ENCODE measurements at regions not wholly inside any gene's neighbourhood (a gene's known extent, or its start where the extent isn't known, plus 50 kb on each side); places are given as distances from the start of the nearest gene placed in this dataset.
A peak's percentile ranks its signal among the peaks of the same experiment; 100 is the strongest.

DNA sequence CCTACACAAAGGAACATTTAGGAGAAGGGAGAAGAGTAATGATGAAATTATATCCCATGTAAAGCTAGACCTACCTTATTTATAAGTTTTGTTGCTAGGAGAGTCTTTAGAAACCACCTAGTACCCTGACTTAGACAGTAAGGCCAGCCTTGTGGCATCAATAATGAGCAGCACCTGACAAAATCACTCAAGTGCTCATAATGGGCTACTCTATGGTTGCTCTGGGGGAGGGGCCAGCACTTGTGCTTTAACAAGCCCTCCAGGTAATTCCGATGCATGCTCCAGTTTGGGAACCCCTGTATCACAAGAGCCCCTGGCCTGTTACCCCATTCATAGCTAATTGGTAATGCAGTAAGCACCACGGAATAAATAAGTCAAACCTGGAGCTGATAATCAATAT is 102.9 kb upstream of the ALK start:
- H2AFZ ChIP-seq = no peak overlapping the region
- H3K27ac ChIP-seq = no peak overlapping the region
- DNase-seq = no peak
- peaks cover 4% of the 10 kb centered on the region for H3K4me1 ChIP-seq (ENCODE audit: insufficient read depth)
- no peaks in the 10 kb centered on the region for H3K9me3 ChIP-seq (ENCODE audit: low read depth)
- WGBS, 2 experiments (ENCODE audit: low coverage in 1 of 2, low lambda C conversion rate in 2 of 2, missing lambda C conversion rate in 2 of 2) = 66 to 76% methylated on average over 2 of the region's 2 CpGs
- H3K36me3 ChIP-seq (ENCODE audit: low read depth) = no peaks in the 10 kb centered on the region
- 0 out of 2 replicates have a peak, but pooled peaks cover 3% of the 10 kb centered on the region for H3K27me3 ChIP-seq (replicated peaks; ENCODE audit: insufficient read depth)
- H3K4me2 ChIP-seq (ENCODE audit: unreplicated experiment) = no peak overlapping the region
- no peaks in the 10 kb centered on the region for H4K20me1 ChIP-seq (ENCODE audit: insufficient read depth)
- H3K79me2 ChIP-seq (ENCODE audit: insufficient read depth) = no peaks in the 10 kb centered on the region
- 0 out of 2 replicates have a peak, but pooled peaks cover 3% of the 10 kb centered on the region for H3F3A ChIP-seq (ENCODE audit: insufficient read depth)
- H3K9me2 ChIP-seq (ENCODE audit: insufficient read depth) = no peaks in the 10 kb centered on the region
- TF ChIP-seq EZH2phosphoT487 (IDR thresholded peaks at IDR 0.05; ENCODE audit: insufficient read depth, low read depth) (no peak), EZH2 (IDR thresholded peaks at IDR 0.05; ENCODE audit: insufficient read depth, poor library complexity, severe bottlenecking) (no peak)
- no peak overlapping the region for H3K9ac ChIP-seq
- in situ Hi-C loops (cut with MboI) = no loop called here
- H3K4me3 ChIP-seq = no peak overlapping the region

DNA sequence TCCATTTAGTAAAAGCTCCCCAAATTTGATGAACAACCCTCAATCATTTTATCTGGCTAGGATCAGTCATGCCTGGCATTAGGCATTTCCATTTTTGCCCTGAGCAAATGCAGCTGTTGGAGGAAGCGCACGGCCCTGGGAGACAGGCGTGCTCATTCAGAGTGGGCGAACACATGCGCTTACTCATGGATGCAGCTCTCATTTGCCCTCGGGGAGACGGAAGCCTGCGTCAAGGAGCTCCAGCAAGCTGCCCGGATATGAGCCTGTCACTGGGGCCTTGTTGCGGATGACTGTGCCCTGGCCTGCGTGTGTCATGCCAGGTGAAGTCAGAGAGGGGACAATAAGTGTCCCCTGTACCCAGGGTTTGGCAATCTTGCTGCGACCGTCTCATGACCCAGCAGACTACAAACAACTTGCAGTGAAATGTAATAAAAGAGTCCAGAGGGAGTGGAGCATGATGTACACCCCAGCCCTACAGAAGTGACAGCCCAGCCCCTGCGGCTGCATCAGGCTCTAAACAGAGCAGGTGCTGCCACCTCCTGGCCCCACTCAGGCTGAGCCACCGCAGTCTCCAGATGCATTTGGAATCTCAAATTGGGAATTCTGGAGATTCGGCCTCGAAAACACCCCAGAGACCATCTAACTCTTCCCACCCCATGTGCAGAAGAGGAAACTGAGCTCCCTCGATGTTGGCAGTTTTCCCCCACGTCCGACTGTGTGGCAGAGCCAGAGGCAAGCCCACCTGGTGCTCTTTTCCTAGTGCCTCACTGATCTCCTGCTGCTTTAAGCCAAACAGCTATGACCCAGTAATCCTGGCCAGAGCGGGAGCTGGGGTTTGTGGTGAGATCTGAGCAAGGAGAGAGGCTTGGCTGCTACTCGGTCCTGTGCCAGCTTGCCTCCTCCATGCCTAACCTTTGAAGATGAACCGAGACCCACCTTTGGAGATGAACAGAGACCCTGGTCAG is 105.0 kb upstream of the ALK start:
- H3K27ac ChIP-seq = peak overlapping the region; percentile 35; the same call in 1 of the 2 replicates
- H3K36me3 ChIP-seq (ENCODE audit: low read depth) = no peaks in the 10 kb centered on the region
- peak overlapping the region; percentile 40 for H3K4me2 ChIP-seq (ENCODE audit: unreplicated experiment)
- DNase-seq = peak; percentile 97
- no peaks in the 10 kb centered on the region for H3K79me2 ChIP-seq (ENCODE audit: insufficient read depth)
- in situ Hi-C loops (cut with MboI) = no loop called here
- H2AFZ ChIP-seq = peak overlapping the region; percentile 46; the same call in 1 of the 2 replicates
- H3F3A ChIP-seq (ENCODE audit: insufficient read depth) = 0 out of 2 replicates have a peak, but pooled peaks cover 3% of the 10 kb centered on the region
- no peaks in the 10 kb centered on the region for H3K9me3 ChIP-seq (ENCODE audit: low read depth)
- no peak for TF ChIP-seq EZH2phosphoT487 (IDR thresholded peaks at IDR 0.05; ENCODE audit: insufficient read depth, low read depth)
- no peak for TF ChIP-seq EZH2 (IDR thresholded peaks at IDR 0.05; ENCODE audit: insufficient read depth, poor library complexity, severe bottlenecking)
- no peaks in the 10 kb centered on the region for H4K20me1 ChIP-seq (ENCODE audit: insufficient read depth)
- H3K4me3 ChIP-seq = no peak overlapping the region
- H3K27me3 ChIP-seq (replicated peaks; ENCODE audit: insufficient read depth) = no peaks in the 10 kb centered on the region
- peaks cover 11% of the 10 kb centered on the region for H3K4me1 ChIP-seq (ENCODE audit: insufficient read depth)
- no peak overlapping the region for H3K9ac ChIP-seq
- H3K9me2 ChIP-seq (ENCODE audit: insufficient read depth) = no peaks in the 10 kb centered on the region
- 11% methylated on average over 22 to 23 of the region's 23 CpGs for WGBS, 2 experiments (ENCODE audit: low coverage in 1 of 2, low lambda C conversion rate in 2 of 2, missing lambda C conversion rate in 2 of 2)

DNA sequence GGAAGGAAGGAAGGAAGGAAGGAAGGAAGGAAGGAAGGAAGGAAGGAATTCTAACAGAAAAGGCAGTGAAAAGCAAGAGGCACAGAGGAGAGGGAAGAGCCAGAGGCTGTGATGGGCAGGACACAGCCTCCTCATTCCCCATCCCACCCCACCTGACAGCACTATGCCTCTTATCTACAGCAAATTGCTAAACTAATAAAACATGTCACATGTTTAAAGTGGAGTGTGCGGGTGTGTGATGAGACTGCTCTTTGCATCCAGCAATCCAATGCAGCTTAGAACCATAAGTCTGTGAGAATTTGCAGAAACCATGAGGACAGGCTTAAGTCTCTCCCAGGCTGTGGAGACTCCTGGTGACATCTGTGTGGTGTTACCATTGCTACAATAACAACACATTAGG is 108.4 kb upstream of the ALK start:
- no peaks in the 10 kb centered on the region for H4K20me1 ChIP-seq (ENCODE audit: insufficient read depth)
- H3K9me2 ChIP-seq (ENCODE audit: insufficient read depth) = no peaks in the 10 kb centered on the region
- H3K9ac ChIP-seq = no peak overlapping the region
- H2AFZ ChIP-seq = no peak overlapping the region
- TF ChIP-seq EZH2phosphoT487 (IDR thresholded peaks at IDR 0.05; ENCODE audit: insufficient read depth, low read depth) (no peak), EZH2 (IDR thresholded peaks at IDR 0.05; ENCODE audit: insufficient read depth, poor library complexity, severe bottlenecking) (no peak)
- no peak overlapping the region for H3K27ac ChIP-seq
- no peaks in the 10 kb centered on the region for H3K9me3 ChIP-seq (ENCODE audit: low read depth)
- no peak for DNase-seq
- in situ Hi-C loops (cut with MboI) = no loop called here
- WGBS, 2 experiments (ENCODE audit: low coverage in 1 of 2, low lambda C conversion rate in 2 of 2, missing lambda C conversion rate in 2 of 2) = 80 to 95% methylated on average over 1 of the region's 1 CpG
- no peaks in the 10 kb centered on the region for H3K27me3 ChIP-seq (replicated peaks; ENCODE audit: insufficient read depth)
- peaks cover 13% of the 10 kb centered on the region for H3K4me1 ChIP-seq (ENCODE audit: insufficient read depth)
- H3K4me2 ChIP-seq (ENCODE audit: unreplicated experiment) = no peak overlapping the region
- 0 out of 2 replicates have a peak, but pooled peaks cover 3% of the 10 kb centered on the region for H3F3A ChIP-seq (ENCODE audit: insufficient read depth)
- H3K36me3 ChIP-seq (ENCODE audit: low read depth) = no peaks in the 10 kb centered on the region
- no peak overlapping the region for H3K4me3 ChIP-seq
- H3K79me2 ChIP-seq (ENCODE audit: insufficient read depth) = no peaks in the 10 kb centered on the region

DNA sequence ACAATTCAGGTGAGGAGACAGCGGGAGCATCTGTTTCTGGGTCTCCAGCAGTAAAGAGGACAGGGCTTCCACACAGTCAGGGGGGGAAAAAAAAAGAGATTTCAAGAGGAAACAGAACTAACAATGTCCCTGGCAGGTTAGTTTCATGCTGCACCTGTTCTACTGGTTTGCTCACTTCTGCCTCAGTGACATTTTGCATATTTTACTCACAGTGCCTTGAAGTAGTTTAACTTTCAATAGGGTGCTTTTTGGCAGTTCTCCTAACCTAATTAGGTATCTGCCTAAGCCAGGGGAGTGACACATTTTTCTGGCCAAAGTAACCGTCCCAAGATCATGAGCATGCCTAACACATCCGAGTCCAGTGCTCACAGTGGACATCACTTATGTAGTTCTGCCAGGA is 109.0 kb upstream of the ALK start:
- Histone ChIP-seq H3K4me1 (ENCODE audit: insufficient read depth) (peaks cover 13% of the 10 kb centered on the region), H3K36me3 (ENCODE audit: low read depth) (no peaks in the 10 kb centered on the region), H3K9me2 (ENCODE audit: insufficient read depth) (no peaks in the 10 kb centered on the region), H3K27ac (no peak overlapping the region), H3K9ac (no peak overlapping the region), H3F3A (ENCODE audit: insufficient read depth) (0 out of 2 replicates have a peak, but pooled peaks cover 3% of the 10 kb centered on the region), H3K4me3 (no peak overlapping the region), H2AFZ (no peak overlapping the region), H4K20me1 (ENCODE audit: insufficient read depth) (no peaks in the 10 kb centered on the region), H3K9me3 (ENCODE audit: low read depth) (no peaks in the 10 kb centered on the region), H3K27me3 (replicated peaks; ENCODE audit: insufficient read depth) (no peaks in the 10 kb centered on the region), H3K79me2 (ENCODE audit: insufficient read depth) (no peaks in the 10 kb centered on the region), H3K4me2 (ENCODE audit: unreplicated experiment) (no peak overlapping the region)
- no peak for DNase-seq
- TF ChIP-seq EZH2 (IDR thresholded peaks at IDR 0.05; ENCODE audit: insufficient read depth, poor library complexity, severe bottlenecking) (no peak), EZH2phosphoT487 (IDR thresholded peaks at IDR 0.05; ENCODE audit: insufficient read depth, low read depth) (no peak)
- in situ Hi-C loops (cut with MboI) = no loop called here
- WGBS, 2 experiments (ENCODE audit: low coverage in 1 of 2, low lambda C conversion rate in 2 of 2, missing lambda C conversion rate in 2 of 2) = 44 to 46% methylated on average over 3 of the region's 3 CpGs

Data from GM23248 (cell line).